IPS-15b (cell line): ENCODE measurements at regions not wholly inside any gene's neighbourhood (a gene's known extent, or its start where the extent isn't known, plus 50 kb on each side); places are given as distances from the start of the nearest gene placed in this dataset.
"Not testable (repeated sequence)": the region's sequence is repeated elsewhere in the genome, so short reads cannot be mapped to it uniquely, and the experiment has no call there.

Experiments used
- H3K27me3 ChIP-seq: one replicate; pipeline ENCODE4 v1.6.1; 2013; ENCODE audit warnings: low read length; ENCODE audit not compliant: control insufficient read depth, insufficient read depth
- H3K36me3 ChIP-seq: one replicate; pipeline ENCODE4 v1.6.1; 2013; ENCODE audit warnings: low read length; ENCODE audit not compliant: control insufficient read depth, insufficient read depth
- H3K4me1 ChIP-seq: one replicate; pipeline ENCODE4 v1.6.1; 2013; ENCODE audit warnings: mild to moderate bottlenecking, low read length; ENCODE audit not compliant: control insufficient read depth, insufficient read depth
- H3K4me3 ChIP-seq: one replicate; pipeline ENCODE4 v1.5.1; 2013; ENCODE audit warnings: low read depth, low read length
- H3K9ac ChIP-seq: one replicate; pipeline ENCODE4 v1.6.1; 2013; ENCODE audit warnings: low read depth, mild to moderate bottlenecking, low read length
- H3K9me3 ChIP-seq: one replicate; pipeline ENCODE4 v1.6.1; 2013; ENCODE audit warnings: mild to moderate bottlenecking, low read length; ENCODE audit not compliant: control insufficient read depth, insufficient read depth

DNA sequence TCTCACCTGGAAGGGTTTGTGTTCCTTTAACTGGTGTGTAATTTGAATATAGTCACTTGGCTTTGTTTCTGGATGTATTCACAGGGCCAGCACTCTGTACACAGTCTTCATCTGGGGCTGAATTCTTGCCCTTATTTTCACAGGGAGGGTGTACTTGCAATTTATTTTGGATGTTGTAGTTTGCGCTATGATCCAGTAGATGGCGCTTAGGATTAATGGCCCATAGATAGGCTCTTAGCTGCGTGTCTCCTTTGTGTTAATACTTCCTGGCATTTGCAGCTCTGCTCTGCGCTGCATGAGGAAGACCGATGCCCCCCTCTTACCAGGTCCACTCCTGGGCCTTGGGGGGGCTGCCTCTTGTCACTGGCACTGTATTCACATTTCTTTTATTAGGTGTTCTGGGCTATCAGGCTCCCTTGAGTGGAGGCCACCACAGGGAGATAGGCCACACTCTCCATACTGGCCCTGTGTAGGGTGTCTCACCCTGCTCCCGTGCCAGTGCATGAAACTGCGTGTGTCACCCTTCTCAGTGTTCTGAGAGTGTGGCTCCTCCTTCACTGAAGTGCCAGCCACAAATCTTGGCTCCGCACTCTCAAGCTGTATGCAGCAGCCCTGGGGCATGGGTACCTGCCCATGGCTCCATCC lies 562.2 kb downstream of the ZIC3 start:
- no peaks in the 10 kb centered on the region for H3K36me3 ChIP-seq
- no peak overlapping the region for H3K4me3 ChIP-seq
- H3K4me1 ChIP-seq: peaks cover 3% of the 10 kb centered on the region
- H3K9me3 ChIP-seq: no peaks in the 10 kb centered on the region
- no peaks in the 10 kb centered on the region for H3K27me3 ChIP-seq
- no peak overlapping the region for H3K9ac ChIP-seq

DNA sequence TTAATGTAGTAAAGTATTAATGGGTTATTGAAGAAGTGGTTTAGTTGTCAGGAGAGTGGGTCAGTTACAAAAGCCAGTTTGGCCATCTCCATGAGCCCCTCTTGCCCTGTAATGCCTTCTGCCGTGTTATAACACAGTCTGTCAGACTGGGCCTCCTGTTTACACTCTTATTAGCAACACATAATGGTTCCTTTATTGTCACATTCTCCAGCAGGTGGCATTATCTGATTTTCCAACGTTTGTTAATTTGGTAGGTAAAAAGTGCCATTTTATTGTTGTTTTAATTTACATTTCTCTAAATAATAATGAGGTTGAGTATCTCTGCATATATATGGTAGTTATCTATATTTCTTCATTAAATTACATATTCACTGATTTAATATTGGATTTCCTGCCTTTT lies 560.8 kb downstream of the FGF13 start:
- no peak overlapping the region for H3K9ac ChIP-seq
- no peak overlapping the region for H3K4me3 ChIP-seq
- H3K4me1 ChIP-seq: no peaks in the 10 kb centered on the region
- no peaks in the 10 kb centered on the region for H3K27me3 ChIP-seq
- no peaks in the 10 kb centered on the region for H3K9me3 ChIP-seq
- H3K36me3 ChIP-seq: no peaks in the 10 kb centered on the region

DNA sequence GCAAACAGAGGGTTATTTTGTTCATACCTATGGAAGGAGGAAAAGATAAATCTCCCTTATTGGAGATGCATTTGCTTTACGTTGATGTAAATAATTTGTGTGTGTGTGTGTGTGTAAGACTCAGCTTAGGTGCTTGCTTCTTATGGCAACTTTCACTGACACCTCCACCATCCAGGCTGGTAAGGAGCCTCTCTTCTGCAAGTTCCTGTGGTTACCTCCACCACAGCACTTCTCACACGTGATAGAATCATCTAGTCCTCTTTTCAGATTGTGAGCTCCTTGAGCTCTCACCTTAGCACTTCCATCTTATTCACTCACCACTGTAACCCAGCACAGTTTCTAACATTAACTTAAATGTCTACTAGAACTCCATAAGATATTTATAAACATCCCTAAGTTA lies 553.7 kb downstream of the FGF13 start:
- Histone ChIP-seq H3K27me3 (no peaks in the 10 kb centered on the region), H3K4me3 (no peak overlapping the region), H3K9me3 (no peaks in the 10 kb centered on the region), H3K9ac (no peak overlapping the region), H3K4me1 (no peaks in the 10 kb centered on the region), H3K36me3 (no peaks in the 10 kb centered on the region)

DNA sequence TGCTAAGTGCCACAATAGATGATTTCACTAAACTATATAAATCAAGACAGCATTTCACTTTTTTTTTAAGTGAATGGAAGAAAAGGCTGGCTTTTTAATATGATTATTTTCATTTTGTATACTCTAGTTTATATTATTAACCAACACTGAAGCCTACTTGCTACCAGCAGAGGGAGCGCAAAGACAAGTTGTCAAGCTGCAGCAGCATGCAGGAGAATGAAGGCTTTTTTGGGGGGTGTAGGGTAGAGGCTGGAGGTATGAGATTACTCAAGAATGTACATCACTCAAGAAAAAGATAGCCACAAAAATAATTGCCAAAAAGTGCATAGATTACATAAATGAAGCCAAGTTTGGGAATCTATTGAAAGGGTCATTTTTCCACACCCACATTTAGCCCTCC lies 519.5 kb downstream of the FGF13 start:
- no peaks in the 10 kb centered on the region for H3K4me1 ChIP-seq
- H3K9ac ChIP-seq: no peak overlapping the region
- no peak overlapping the region for H3K4me3 ChIP-seq
- H3K27me3 ChIP-seq: no peaks in the 10 kb centered on the region
- no peaks in the 10 kb centered on the region for H3K9me3 ChIP-seq
- H3K36me3 ChIP-seq: no peaks in the 10 kb centered on the region

DNA sequence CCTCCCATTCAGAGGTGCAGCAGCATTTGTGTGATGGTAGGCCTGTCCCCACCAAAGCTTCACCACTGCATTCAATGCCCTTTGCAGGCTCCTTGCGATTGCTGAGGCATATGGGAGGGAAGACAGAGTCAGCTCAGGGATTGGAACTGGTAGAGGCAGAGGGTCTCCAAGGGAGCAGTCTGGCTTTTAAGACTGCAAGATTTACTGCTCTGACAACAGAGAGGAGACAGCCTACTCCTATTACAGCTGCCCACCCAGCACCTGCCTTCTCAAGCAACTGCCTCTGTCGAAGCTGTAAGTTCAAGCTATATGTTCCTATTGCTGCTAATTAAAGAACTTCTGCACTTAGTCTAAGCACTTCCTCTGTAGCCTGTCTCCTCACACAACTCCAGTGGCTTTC lies 481.8 kb downstream of the FGF13 start:
- H3K36me3 ChIP-seq: peaks cover 2% of the 10 kb centered on the region
- no peaks in the 10 kb centered on the region for H3K4me1 ChIP-seq
- no peaks in the 10 kb centered on the region for H3K27me3 ChIP-seq
- no peak overlapping the region for H3K4me3 ChIP-seq
- peaks cover 3% of the 10 kb centered on the region for H3K9me3 ChIP-seq
- no peak overlapping the region for H3K9ac ChIP-seq

DNA sequence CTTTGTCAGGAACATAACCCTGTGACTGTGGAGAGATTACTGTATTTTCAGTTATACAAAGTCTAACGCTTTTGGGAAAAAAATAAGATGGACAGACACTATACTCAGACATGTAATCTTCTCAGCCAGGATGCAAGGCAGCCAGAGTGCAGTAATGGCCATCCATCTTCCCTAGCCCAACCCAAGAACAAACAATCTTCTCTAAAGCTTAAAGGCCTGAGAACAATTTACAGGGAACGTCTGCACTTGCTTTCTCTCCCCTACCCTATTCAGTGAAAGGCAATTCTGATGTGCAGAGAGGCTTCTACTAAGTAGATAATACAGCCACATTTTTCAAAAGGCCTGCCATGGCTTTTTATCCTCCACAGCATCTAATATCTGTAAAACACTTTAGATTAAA lies 471.3 kb downstream of the FGF13 start:
- H3K9me3 ChIP-seq: no peaks in the 10 kb centered on the region
- H3K9ac ChIP-seq: no peak overlapping the region
- H3K36me3 ChIP-seq: no peaks in the 10 kb centered on the region
- no peak overlapping the region for H3K4me3 ChIP-seq
- H3K27me3 ChIP-seq: no peaks in the 10 kb centered on the region
- H3K4me1 ChIP-seq: no peaks in the 10 kb centered on the region

DNA sequence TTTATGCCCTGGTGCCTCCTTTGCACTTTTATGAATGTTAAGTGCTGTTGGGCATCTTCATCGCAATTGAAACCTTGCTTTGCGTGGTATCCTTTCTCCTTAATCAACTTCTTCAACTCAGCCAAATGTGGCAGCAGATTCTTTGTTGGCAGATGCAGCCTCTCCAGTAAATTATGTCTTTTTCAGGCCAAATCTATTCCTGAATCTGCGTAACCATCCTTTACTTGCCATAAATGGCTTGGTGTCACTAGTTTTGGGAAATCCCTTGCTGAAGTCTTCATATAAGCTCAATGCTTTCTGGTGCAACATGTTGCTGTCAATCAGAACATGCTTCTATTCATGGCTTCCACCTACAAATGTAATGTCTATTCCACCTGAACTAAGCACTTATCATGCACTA lies 457.5 kb downstream of the FGF13 start:
- Histone ChIP-seq H3K4me3 (no peak overlapping the region), H3K27me3 (no peaks in the 10 kb centered on the region), H3K36me3 (no peaks in the 10 kb centered on the region), H3K9me3 (no peaks in the 10 kb centered on the region), H3K9ac (no peak overlapping the region), H3K4me1 (peaks cover 5% of the 10 kb centered on the region)

DNA sequence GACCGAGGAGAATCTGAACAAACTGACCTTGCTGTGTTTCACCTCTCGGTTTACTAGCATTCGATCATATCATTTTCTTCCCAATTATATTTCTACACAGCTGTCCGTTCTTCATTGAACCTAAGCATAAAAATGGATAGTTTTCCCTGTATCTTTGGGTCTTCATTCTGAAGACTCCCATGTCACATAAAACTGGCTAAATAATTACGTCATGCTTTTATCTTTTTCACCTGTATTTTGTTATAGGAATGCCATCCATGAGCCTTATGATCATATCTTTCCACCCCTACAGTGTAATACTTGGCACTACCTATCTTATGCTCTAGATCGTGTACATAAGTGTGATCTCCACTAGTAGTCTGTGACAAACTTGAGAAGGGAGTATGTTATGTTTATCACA lies 456.1 kb downstream of the FGF13 start:
- Histone ChIP-seq H3K9me3 (no peaks in the 10 kb centered on the region), H3K9ac (no peak overlapping the region), H3K4me3 (no peak overlapping the region), H3K27me3 (no peaks in the 10 kb centered on the region), H3K36me3 (no peaks in the 10 kb centered on the region), H3K4me1 (peaks cover 5% of the 10 kb centered on the region)

DNA sequence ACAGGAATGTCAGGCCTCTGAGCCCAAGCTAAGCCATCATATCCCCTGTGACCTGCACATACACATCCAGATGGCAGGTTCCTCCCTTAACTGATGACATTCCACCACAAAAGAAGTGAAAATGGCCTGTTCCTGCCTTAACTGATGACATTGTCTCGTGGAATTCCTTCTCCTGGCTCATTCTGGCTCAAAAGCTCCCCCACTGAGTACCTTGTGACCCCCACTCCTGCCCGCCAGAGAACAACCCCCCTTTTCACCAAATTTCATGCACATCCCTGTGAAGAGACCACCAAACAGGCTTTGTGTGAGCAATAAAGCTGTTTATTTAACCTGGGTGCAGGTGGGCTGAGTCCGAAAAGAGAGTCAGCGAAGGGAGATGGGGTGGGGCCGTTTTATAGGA lies 447.4 kb downstream of the FGF13 start:
- not testable (repeated sequence) for H3K9ac ChIP-seq, H3K4me3 ChIP-seq, H3K27me3 ChIP-seq, H3K36me3 ChIP-seq, H3K4me1 ChIP-seq, H3K9me3 ChIP-seq

DNA sequence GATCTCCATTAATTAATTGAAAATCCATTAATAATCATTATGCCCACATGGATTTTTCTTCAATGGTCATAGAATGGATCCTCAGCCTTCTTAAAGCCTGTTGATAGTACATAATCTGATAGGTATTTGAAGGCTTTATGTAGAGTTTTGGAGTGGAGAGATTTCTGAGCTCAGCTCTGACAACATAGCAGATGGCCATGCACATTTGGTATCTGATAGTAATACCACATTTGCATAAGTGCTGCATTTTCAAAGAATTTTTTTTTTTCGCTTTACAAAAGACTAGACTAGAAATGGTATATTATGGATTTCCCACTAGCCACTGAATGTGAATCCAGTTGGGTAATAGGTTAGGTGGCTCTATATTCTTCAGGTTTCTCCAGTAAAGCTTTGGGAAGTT lies 440.6 kb downstream of the FGF13 start:
- Histone ChIP-seq H3K9me3 (peaks cover 3% of the 10 kb centered on the region), H3K36me3 (no peaks in the 10 kb centered on the region), H3K4me3 (no peak overlapping the region), H3K4me1 (no peaks in the 10 kb centered on the region), H3K9ac (no peak overlapping the region), H3K27me3 (no peaks in the 10 kb centered on the region)

DNA sequence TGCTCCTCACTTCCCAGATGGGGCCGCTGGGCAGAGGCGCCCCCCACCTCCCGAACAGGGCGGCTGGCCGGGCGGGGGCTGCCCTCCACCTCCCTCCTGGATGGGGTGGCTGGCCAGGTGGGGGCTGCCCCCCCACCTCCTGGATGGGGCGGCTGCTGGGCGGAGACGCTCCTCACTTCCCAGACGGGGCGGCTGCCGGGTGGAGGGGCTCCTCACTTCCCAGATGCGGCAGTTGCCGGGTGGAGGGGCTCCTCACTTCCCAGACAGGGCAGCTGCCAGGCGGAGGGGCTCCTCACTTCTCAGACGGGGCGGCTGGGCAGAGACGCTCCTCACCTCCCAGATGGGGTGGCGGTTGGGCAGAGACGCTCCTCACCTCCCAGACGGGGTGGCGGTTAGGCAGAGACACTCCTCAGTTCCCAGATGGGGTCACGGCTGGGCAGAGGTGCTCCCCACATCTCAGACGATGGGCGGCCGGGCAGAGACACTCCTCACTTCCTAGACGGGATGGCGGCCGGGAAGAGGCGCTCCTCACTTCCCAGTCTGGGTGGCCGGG lies 428.8 kb downstream of the FGF13 start:
- not testable (repeated sequence) for H3K9ac ChIP-seq, H3K36me3 ChIP-seq, H3K27me3 ChIP-seq, H3K4me3 ChIP-seq, H3K9me3 ChIP-seq
- H3K4me1 ChIP-seq: peaks cover 11% of the 10 kb centered on the region

DNA sequence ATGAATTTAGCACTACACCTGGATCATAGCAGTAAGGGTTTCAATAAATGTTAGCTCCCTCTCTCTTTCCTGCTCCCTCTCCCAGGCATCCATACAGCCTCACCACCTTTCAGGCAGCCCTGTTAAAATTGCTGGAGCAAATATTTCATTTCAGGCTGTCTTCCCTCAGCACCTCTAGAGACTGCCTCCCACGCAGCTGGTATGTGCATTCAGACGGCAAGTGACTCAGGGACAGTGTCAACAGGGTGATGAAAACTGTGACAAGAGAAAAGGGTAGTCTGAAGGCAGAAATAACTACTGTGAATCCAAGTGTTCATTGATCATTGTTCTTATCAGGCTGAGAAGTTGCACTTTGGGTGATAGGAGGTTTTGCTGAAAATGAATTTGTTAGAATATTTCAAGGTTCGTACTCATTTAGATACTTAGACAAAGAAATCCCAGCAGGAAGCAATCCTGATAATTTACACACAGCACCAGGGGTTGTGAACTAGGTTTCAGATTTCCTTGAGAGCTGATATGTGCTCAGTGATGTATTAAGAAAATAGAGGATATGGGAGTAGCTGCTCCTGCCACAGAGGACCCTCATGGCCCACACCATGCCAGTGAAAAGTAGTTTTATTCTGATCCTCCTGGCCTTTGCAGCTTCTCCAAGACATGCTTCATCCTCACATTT lies 424.2 kb downstream of the FGF13 start:
- Histone ChIP-seq H3K4me3 (no peak overlapping the region), H3K4me1 (peaks cover 16% of the 10 kb centered on the region), H3K36me3 (no peaks in the 10 kb centered on the region), H3K9ac (no peak overlapping the region), H3K27me3 (no peaks in the 10 kb centered on the region), H3K9me3 (no peaks in the 10 kb centered on the region)
